A549 (cell line): ENCODE measurements at regions not wholly inside any gene's neighbourhood (a gene's known extent, or its start where the extent isn't known, plus 50 kb on each side); places are given as distances from the start of the nearest gene placed in this dataset.

Experiments
- HDAC2 ChIP-seq: fragments of 200-600 bp; sonication (generic); IDR thresholded peaks from 2 replicates; pipeline ENCODE4 v1.6.1; 2016
- HOXA7 ChIP-seq: fragments of 250-450 bp; sonication (Bioruptor Pico); IDR thresholded peaks from 2 replicates; pipeline ENCODE4 v1.5.0; 2020; ENCODE audit warnings: mild to moderate bottlenecking, moderate library complexity
- POLR2A ChIP-seq: IDR thresholded peaks from 2 replicates; pipeline ENCODE4 v1.6.1; 2012; ENCODE audit warnings: mild to moderate bottlenecking, low read length
- SMC3 ChIP-seq: fragments of >200 bp; sonication (Bioruptor Twin); formaldehyde crosslinking; IDR thresholded peaks from 3 replicates; pipeline ENCODE4 v1.6.1; 2018; ENCODE audit warnings: inconsistent platforms
- TFCP2L1 ChIP-seq: fragments of 250-450 bp; sonication (Bioruptor Pico); IDR thresholded peaks from 2 replicates; pipeline ENCODE4 v1.5.0; 2021; ENCODE audit warnings: mild to moderate bottlenecking
- TF ChIP-seq, protein P1 (sequence below): fragments of >200 bp; sonication (Bioruptor Twin); formaldehyde crosslinking; IDR thresholded peaks from 3 replicates; pipeline ENCODE4 v1.5.1; 2016
- TF ChIP-seq, protein P2 (sequence below): fragments of 450-650 bp; IDR thresholded peaks from 2 replicates; pipeline ENCODE4 v1.6.1; 2014; ENCODE audit warnings: antibody characterized with exemption
- TF ChIP-seq, protein P3 (sequence below): IDR thresholded peaks from 2 replicates; pipeline ENCODE4 v1.6.1; 2012

DNA sequence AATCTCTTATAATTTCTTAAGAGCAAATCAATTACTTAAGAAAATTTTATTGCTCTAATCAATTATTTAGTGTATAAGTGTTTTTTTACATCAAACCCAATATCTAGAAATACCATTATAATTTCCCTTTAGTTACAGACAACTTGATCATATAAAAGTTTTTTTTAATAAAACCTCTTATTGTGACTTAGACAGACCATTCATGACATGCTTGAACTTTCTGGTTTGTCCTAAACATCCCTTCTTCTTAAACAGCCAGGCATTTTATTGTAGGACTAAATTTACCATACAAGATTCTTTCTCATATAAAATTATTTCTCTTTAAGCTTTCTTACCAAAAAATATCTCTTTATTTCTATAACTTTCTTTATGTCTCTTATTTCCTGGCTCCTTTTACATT lies 164.5 kb downstream of the SUCNR1 start:
- TF ChIP-seq POLR2A (no peak), HOXA7 (CRISPR knock-in tag) (no peak), SMC3 (no peak), HDAC2 (no peak), TFCP2L1 (CRISPR knock-in tag) (no peak)
- TF ChIP-seq, protein P1, sequence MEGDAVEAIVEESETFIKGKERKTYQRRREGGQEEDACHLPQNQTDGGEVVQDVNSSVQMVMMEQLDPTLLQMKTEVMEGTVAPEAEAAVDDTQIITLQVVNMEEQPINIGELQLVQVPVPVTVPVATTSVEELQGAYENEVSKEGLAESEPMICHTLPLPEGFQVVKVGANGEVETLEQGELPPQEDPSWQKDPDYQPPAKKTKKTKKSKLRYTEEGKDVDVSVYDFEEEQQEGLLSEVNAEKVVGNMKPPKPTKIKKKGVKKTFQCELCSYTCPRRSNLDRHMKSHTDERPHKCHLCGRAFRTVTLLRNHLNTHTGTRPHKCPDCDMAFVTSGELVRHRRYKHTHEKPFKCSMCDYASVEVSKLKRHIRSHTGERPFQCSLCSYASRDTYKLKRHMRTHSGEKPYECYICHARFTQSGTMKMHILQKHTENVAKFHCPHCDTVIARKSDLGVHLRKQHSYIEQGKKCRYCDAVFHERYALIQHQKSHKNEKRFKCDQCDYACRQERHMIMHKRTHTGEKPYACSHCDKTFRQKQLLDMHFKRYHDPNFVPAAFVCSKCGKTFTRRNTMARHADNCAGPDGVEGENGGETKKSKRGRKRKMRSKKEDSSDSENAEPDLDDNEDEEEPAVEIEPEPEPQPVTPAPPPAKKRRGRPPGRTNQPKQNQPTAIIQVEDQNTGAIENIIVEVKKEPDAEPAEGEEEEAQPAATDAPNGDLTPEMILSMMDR = no peak
- TF ChIP-seq, protein P2, sequence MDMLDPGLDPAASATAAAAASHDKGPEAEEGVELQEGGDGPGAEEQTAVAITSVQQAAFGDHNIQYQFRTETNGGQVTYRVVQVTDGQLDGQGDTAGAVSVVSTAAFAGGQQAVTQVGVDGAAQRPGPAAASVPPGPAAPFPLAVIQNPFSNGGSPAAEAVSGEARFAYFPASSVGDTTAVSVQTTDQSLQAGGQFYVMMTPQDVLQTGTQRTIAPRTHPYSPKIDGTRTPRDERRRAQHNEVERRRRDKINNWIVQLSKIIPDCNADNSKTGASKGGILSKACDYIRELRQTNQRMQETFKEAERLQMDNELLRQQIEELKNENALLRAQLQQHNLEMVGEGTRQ = no peak
- TF ChIP-seq, protein P3, sequence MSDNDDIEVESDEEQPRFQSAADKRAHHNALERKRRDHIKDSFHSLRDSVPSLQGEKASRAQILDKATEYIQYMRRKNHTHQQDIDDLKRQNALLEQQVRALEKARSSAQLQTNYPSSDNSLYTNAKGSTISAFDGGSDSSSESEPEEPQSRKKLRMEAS = no peak
